K562 (cell line): ENCODE measurements at regions not wholly inside any gene's neighbourhood (a gene's known extent, or its start where the extent isn't known, plus 50 kb on each side); places are given as distances from the start of the nearest gene placed in this dataset.

Source experiments
- ATAC-seq: fragments of 200-7000 bp; cut with Tn5 transposase; 3 replicates; pipeline ENCODE4 v1.9.1; 2020; ENCODE audit warnings: moderate library complexity
- BruUV-seq: library from RNA; stranded (reverse); fragments of 400-500 nt; replicated peaks from 2 replicates; lab custom pipeline; 2021; lab: Mats Ljungman, UMichigan
- CTCF ChIA-PET: fragments of 300-600 bp; formaldehyde crosslinking; extraction: SDS; loops from one replicate; lab custom pipeline; 2021; ENCODE audit warnings: low intra/inter-chr PET ratio; lab: Yijun Ruan, JAX
- POLR2A ChIA-PET: fragments of 300-600, 350-650 bp; sonication (Branson Sonifier 250); formaldehyde crosslinking; extraction: SDS; loops from one replicate; lab custom pipeline; 2021; ENCODE audit warnings: antibody characterized with exemption, inconsistent platforms; lab: Yijun Ruan, JAX
- DNase-seq, 4 experiments: peaks; one replicate each; pipeline versions ENCODE4 v3.0.0 to v3.0.0-alpha.2; 2011 to 2018; ENCODE audit warnings: low spot score in 3 of 4, mixed read lengths in 3 of 4; ENCODE audit errors: extremely low read depth in 1 of 4
- FAIRE-seq: peaks from 2 replicates; lab custom pipeline; 2011; peaks lifted over from hg19 to GRCh38; lab: Jason Lieb, UNC
- H2AFZ ChIP-seq: 2 replicates; pipeline ENCODE4 v1.6.0; 2011; ENCODE audit warnings: low read depth, low read length, control low read depth, inconsistent platforms
- H3K27ac ChIP-seq: fragments of 200-600 bp; 3 replicates; pipeline ENCODE4 v1.8.0; 2011; ENCODE audit warnings: low read depth, mild to moderate bottlenecking, control low read depth, inconsistent platforms, low read length, moderate library complexity, mixed read lengths; ENCODE audit errors: extremely low read depth
- H3K27me3 ChIP-seq, 2 experiments: fragments of 300-600 bp in 1 of 2; 2 replicates in 1 of 2; 3 replicates in 1 of 2; pipeline versions ENCODE4 v1.6.0 to v1.8.0; 2011; ENCODE audit warnings: inconsistent platforms in 2 of 2, low read length in 2 of 2, mild to moderate bottlenecking in 1 of 2, mixed read lengths in 1 of 2, moderate library complexity in 1 of 2; ENCODE audit not compliant: control insufficient read depth in 2 of 2, insufficient read depth in 2 of 2
- H3K36me3 ChIP-seq: fragments of 300-600 bp; 3 replicates; pipeline ENCODE4 v1.8.0; 2011; ENCODE audit warnings: mild to moderate bottlenecking, low read length, inconsistent platforms; ENCODE audit not compliant: control insufficient read depth, insufficient read depth
- H3K4me1 ChIP-seq, 2 experiments: fragments of 200-600 bp in 1 of 2; replicated peaks in 1 of 2; 2 replicates in 1 of 2; 3 replicates in 1 of 2; pipeline versions ENCODE4 v1.5.1 to v1.8.0; 2011; ENCODE audit warnings: inconsistent platforms in 2 of 2, low read length in 2 of 2, mild to moderate bottlenecking in 1 of 2, mixed read lengths in 1 of 2, moderate library complexity in 1 of 2; ENCODE audit not compliant: control insufficient read depth in 2 of 2, insufficient read depth in 2 of 2
- H3K4me2 ChIP-seq: 2 replicates; pipeline ENCODE4 v1.6.1; 2011; ENCODE audit warnings: low read length, control low read depth, inconsistent platforms, mixed read lengths; ENCODE audit not compliant: insufficient read depth
- H3K4me3 ChIP-seq: fragments of 200-600 bp; sonication (generic), shearing (Covaris generic); 2 replicates; pipeline ENCODE4 v1.5.1; 2016; ENCODE audit warnings: control low read depth, inconsistent platforms
- H3K79me2 ChIP-seq: fragments of 200-600 bp; 3 replicates; pipeline ENCODE4 v1.8.0; 2011; ENCODE audit warnings: low read length, inconsistent platforms; ENCODE audit not compliant: control insufficient read depth, insufficient read depth
- H3K9ac ChIP-seq, 2 experiments: 2 replicates each; pipeline versions ENCODE4 v1.6.0 to v1.6.1; 2011; ENCODE audit warnings: low read depth in 2 of 2, low read length in 2 of 2, control low read depth in 1 of 2, inconsistent platforms in 1 of 2, mild to moderate bottlenecking in 1 of 2, mixed read lengths in 1 of 2; ENCODE audit not compliant: insufficient read depth in 1 of 2
- H3K9me1 ChIP-seq: one replicate; pipeline ENCODE4 v1.6.0; 2011; ENCODE audit warnings: inconsistent platforms, mild to moderate bottlenecking, low read length, moderate library complexity; ENCODE audit not compliant: control insufficient read depth, insufficient read depth
- H3K9me3 ChIP-seq: replicated peaks from 2 replicates; pipeline ENCODE4 v1.5.1; 2011; ENCODE audit warnings: low read depth, low read length, inconsistent platforms; ENCODE audit not compliant: control insufficient read depth, insufficient read depth
- H4K20me1 ChIP-seq: replicated peaks from 2 replicates; pipeline ENCODE4 v1.6.1; 2011; ENCODE audit warnings: low read length, inconsistent platforms, mixed read lengths; ENCODE audit not compliant: control insufficient read depth, insufficient read depth
- E2F1 ChIP-seq: sonication (generic); formaldehyde crosslinking; IDR thresholded peaks from 2 replicates; pipeline ENCODE4 v1.8.1; 2023; ENCODE audit warnings: mild to moderate bottlenecking, missing genetic modification reagents, moderate library complexity
- ELF4 ChIP-seq: fragments of 450-650 bp; formaldehyde crosslinking; IDR thresholded peaks from 2 replicates; pipeline ENCODE4 v1.4.0; 2022; ENCODE audit warnings: missing genetic modification characterization
- GTF2E2 ChIP-seq: fragments of 200-800 bp; sonication (Bioruptor generic); IDR thresholded peaks from 2 replicates; pipeline ENCODE4 v1.6.1; 2016; ENCODE audit warnings: missing genetic modification characterization, missing compliant biosample characterization
- HMGN3 ChIP-seq: IDR thresholded peaks from 2 replicates; pipeline ENCODE4 v1.6.1; 2011; ENCODE audit warnings: borderline replicate concordance, low read depth, mild to moderate bottlenecking, mixed read lengths, low read length; ENCODE audit not compliant: insufficient read length; ENCODE audit errors: extremely low read depth
- KDM5B ChIP-seq: fragments of 200-600 bp; sonication (generic); IDR thresholded peaks from 2 replicates; pipeline ENCODE4 v1.6.1; 2012; ENCODE audit warnings: low read depth, mild to moderate bottlenecking, moderate library complexity, low read length, control low read depth, inconsistent platforms; ENCODE audit not compliant: insufficient replicate concordance
- RREB1 ChIP-seq: fragments of 250-450 bp; sonication (Bioruptor Pico); IDR thresholded peaks from 2 replicates; pipeline ENCODE4 v1.4.0; 2020
- SNIP1 ChIP-seq: fragments of 450-650 bp; IDR thresholded peaks from 2 replicates; pipeline ENCODE4 v1.7.1; 2017; ENCODE audit warnings: low read depth, mild to moderate bottlenecking
- ZNF512 ChIP-seq: IDR thresholded peaks from 2 replicates; pipeline ENCODE4 v1.6.1; 2016; ENCODE audit warnings: missing genetic modification characterization, missing compliant biosample characterization
- WGBS: fragments of 100-300 bp; shearing (Covaris generic); methylation state at CpG from one replicate; pipeline ENCODE4 v1.1.6; 2016; ENCODE audit warnings: low coverage, mixed read lengths; ENCODE audit not compliant: insufficient coverage; ENCODE audit errors: missing lambda C conversion rate; 5-methylcytosine and 5-hydroxymethylcytosine counted together
- in situ Hi-C: fragments of 300-500 bp; cut with MboI; formaldehyde crosslinking; loops from 4 replicates; pipeline ENCODE4 v1.15.0; 2018; ENCODE audit warnings: inconsistent platforms, mixed read lengths
- intact Hi-C: fragments of 100-400 bp; cut with micrococcal nuclease; formaldehyde crosslinking; loops from 2 replicates; pipeline ENCODE4 v1.14.2; 2022

- no TSS peak for BruUV-seq
- in situ Hi-C loops, result no loop called here
- no peaks in the 10 kb centered on the region for H3K9me3 ChIP-seq
- no peaks in the 10 kb centered on the region for H3K79me2 ChIP-seq
- H3K9me1 ChIP-seq, result no peaks in the 10 kb centered on the region
- H3K36me3 ChIP-seq, result no peaks in the 10 kb centered on the region
- H3K27ac ChIP-seq, result no peak overlapping the region
- H3K4me3 ChIP-seq, result no peak overlapping the region
- H2AFZ ChIP-seq, result no peak overlapping the region
- no peak overlapping the region for H3K4me2 ChIP-seq
- no peaks in the 10 kb centered on the region for H4K20me1 ChIP-seq
- 5% methylated on average over 2 of the region's 2 CpGs for WGBS
- DNase-seq, result no peak
- ChIA-PET CTCF (no interaction called here), POLR2A (no interaction called here)
- H3K27me3 ChIP-seq, result no peaks in the 10 kb centered on the region
- ATAC-seq, result no peak
- no peaks in the 10 kb centered on the region for H3K4me1 ChIP-seq
- intact Hi-C loops, result no loop called here
- FAIRE-seq, result no peak
- no peak overlapping the region for H3K9ac ChIP-seq
- TF ChIP-seq RREB1 (CRISPR knock-in tag), result no peak
- no peak for TF ChIP-seq ELF4
- TF ChIP-seq HMGN3, result no peak
- no peak for TF ChIP-seq GTF2E2
- no peak for TF ChIP-seq SNIP1
- TF ChIP-seq ZNF512 (tag), result no peak
- no peak for TF ChIP-seq KDM5B
- TF ChIP-seq E2F1, result no peak
Observed at GRCh38 chrX:142359331-142359730, 154.2 kb upstream of the MAGEC2 start.
